CD4-positive, alpha-beta memory T cell (primary cell): ENCODE measurements at regions not wholly inside any gene's neighbourhood (a gene's known extent, or its start where the extent isn't known, plus 50 kb on each side); places are given as distances from the start of the nearest gene placed in this dataset.
A peak's percentile ranks its signal among the peaks of the same experiment; 100 is the strongest.
"Not testable (repeated sequence)": the region's sequence is repeated elsewhere in the genome, so short reads cannot be mapped to it uniquely, and the experiment has no call there.

Experiments used
- CTCF ChIA-PET: fragments of 350-600 bp; sonication (Branson Sonifier 250); formaldehyde crosslinking; loops from one replicate; lab custom pipeline; 2021; ENCODE audit warnings: inconsistent platforms; ENCODE audit not compliant: partially characterized antibody; lab: Charles Lee
- POLR2A ChIA-PET: fragments of 350-600 bp; sonication (Branson Sonifier 250); formaldehyde crosslinking; loops from one replicate; lab custom pipeline; 2021; ENCODE audit not compliant: partially characterized antibody; lab: Charles Lee
- DNase-seq, 5 donors: peaks; one replicate each; pipeline versions ENCODE4 v3.0.0 to v3.0.0-alpha.2; 2020 to 2022; ENCODE audit warnings: mixed read lengths in 1 of 5
- H3K27ac ChIP-seq: one replicate; pipeline ENCODE4 v1.7.0; 2013; ENCODE audit warnings: low read depth, low read length
- H3K27me3 ChIP-seq: 2 replicates; pipeline ENCODE4 v1.7.0; 2013; ENCODE audit warnings: mild to moderate bottlenecking, low read length, moderate library complexity; ENCODE audit not compliant: insufficient read depth
- H3K36me3 ChIP-seq: 2 replicates; pipeline ENCODE4 v1.7.0; 2013; ENCODE audit warnings: mild to moderate bottlenecking, low read length, moderate library complexity; ENCODE audit not compliant: insufficient read depth
- H3K4me1 ChIP-seq: 2 replicates; pipeline ENCODE4 v1.7.0; 2013; ENCODE audit warnings: mild to moderate bottlenecking, low read length, moderate library complexity; ENCODE audit not compliant: insufficient read depth
- H3K4me3 ChIP-seq, 2 donors: one replicate each; pipeline ENCODE4 v1.7.0; 2013; ENCODE audit warnings: low read length in 2 of 2, mild to moderate bottlenecking in 1 of 2
- H3K9me3 ChIP-seq, 2 donors: one replicate each; pipeline ENCODE4 v1.7.0; 2013; ENCODE audit warnings: low read length in 2 of 2, control low read depth in 1 of 2; ENCODE audit not compliant: control insufficient read depth in 1 of 2
- H3K27ac Mint-ChIP-seq, 7 donors: one replicate each; pipeline ENCODE4 v1.8.0; 2020 to 2021; ENCODE audit warnings: mixed read lengths in 7 of 7, mild to moderate bottlenecking in 6 of 7, inconsistent platforms in 3 of 7, moderate library complexity in 3 of 7
- H3K27me3 Mint-ChIP-seq, 2 donors: one replicate each; pipeline ENCODE4 v1.8.0; 2020 to 2021; ENCODE audit warnings: mixed read lengths in 2 of 2
- H3K36me3 Mint-ChIP-seq, 2 donors: one replicate each; pipeline ENCODE4 v1.8.0; 2020 to 2021; ENCODE audit warnings: mixed read lengths in 2 of 2, inconsistent platforms in 1 of 2, mild to moderate bottlenecking in 1 of 2
- H3K4me1 Mint-ChIP-seq, 4 donors: one replicate each; pipeline ENCODE4 v1.8.0; 2020 to 2021; ENCODE audit warnings: mixed read lengths in 4 of 4, mild to moderate bottlenecking in 1 of 4
- H3K4me3 Mint-ChIP-seq, 8 donors: one replicate each; pipeline ENCODE4 v1.8.0; 2020 to 2021; ENCODE audit warnings: mixed read lengths in 8 of 8, mild to moderate bottlenecking in 7 of 8, moderate library complexity in 6 of 8, inconsistent platforms in 3 of 8
- H3K9me3 Mint-ChIP-seq, 8 donors: one replicate each; pipeline ENCODE4 v1.8.0; 2020 to 2021; ENCODE audit warnings: mixed read lengths in 8 of 8, mild to moderate bottlenecking in 5 of 8, inconsistent platforms in 3 of 8, moderate library complexity in 1 of 8
- intact Hi-C: fragments of 100-400 bp; cut with micrococcal nuclease; formaldehyde crosslinking; loops from one replicate; pipeline ENCODE4 v1.15.1; 2023

GRCh38 chr5:36494841-36495601 lies 111.4 kb upstream of the SLC1A3 start:
- Mint-ChIP-seq H3K27ac (no peak overlapping the region), H3K27me3 (peaks cover 5 to 9% of the 10 kb centered on the region in 2 donors), H3K4me3 (no peak overlapping the region), H3K4me1 (no peaks in the 10 kb centered on the region), H3K9me3 (no peaks in the 10 kb centered on the region), H3K36me3 (no peaks in the 10 kb centered on the region)
- POLR2A ChIA-PET, result no interaction called here
- Histone ChIP-seq H3K4me1 (no peaks in the 10 kb centered on the region), H3K27me3 (no peaks in the 10 kb centered on the region), H3K4me3 (no peak overlapping the region), H3K36me3 (no peaks in the 10 kb centered on the region), H3K9me3 (no peaks in the 10 kb centered on the region), H3K27ac (no peak overlapping the region)
- DNase-seq, result no peak
- intact Hi-C loops, result no loop called here
- CTCF ChIA-PET, result interaction anchor here (1.1 to 1.4 kb wide), 2 partner anchors 10 kb away, joined by 4 read pairs; no protein-coding TSS in a partner anchor

GRCh38 chr5:36495611-36496010 lies 110.8 kb upstream of the SLC1A3 start:
- H3K27ac ChIP-seq, result no peak overlapping the region
- Mint-ChIP-seq H3K27me3 (peaks cover 5 to 9% of the 10 kb centered on the region in 2 donors), H3K27ac (no peak overlapping the region), H3K4me1 (no peaks in the 10 kb centered on the region), H3K36me3 (no peaks in the 10 kb centered on the region), H3K9me3 (no peaks in the 10 kb centered on the region), H3K4me3 (no peak overlapping the region)
- CTCF ChIA-PET, result interaction anchor here (1.4 kb wide), 1 partner anchor 9 kb away, joined by 4 read pairs; no protein-coding TSS in a partner anchor
- no peaks in the 10 kb centered on the region for H3K9me3 ChIP-seq
- no peaks in the 10 kb centered on the region for H3K4me1 ChIP-seq
- H3K36me3 ChIP-seq, result no peaks in the 10 kb centered on the region
- intact Hi-C loops, result no loop called here
- H3K27me3 ChIP-seq, result no peaks in the 10 kb centered on the region
- POLR2A ChIA-PET, result no interaction called here
- H3K4me3 ChIP-seq, result no peak overlapping the region
- no peak for DNase-seq

GRCh38 chr5:36496471-36496870 lies 109.9 kb upstream of the SLC1A3 start:
- DNase-seq, result no peak
- no peaks in the 10 kb centered on the region for H3K36me3 ChIP-seq
- ChIA-PET CTCF (interaction anchor here (0.8 to 1.4 kb wide), 2 partner anchors 9 to 11 kb away, joined by 3 to 4 read pairs; no protein-coding TSS in a partner anchor), POLR2A (interaction anchor here (1.3 kb wide), 1 partner anchor 9 kb away, joined by 3 read pairs; no protein-coding TSS in a partner anchor)
- peaks cover 5 to 9% of the 10 kb centered on the region in 2 donors for H3K27me3 Mint-ChIP-seq
- no peaks in the 10 kb centered on the region for H3K4me1 ChIP-seq
- no peaks in the 10 kb centered on the region for H3K27me3 ChIP-seq
- no peaks in the 10 kb centered on the region for H3K9me3 Mint-ChIP-seq
- no peak overlapping the region for H3K4me3 Mint-ChIP-seq
- no peak overlapping the region for H3K4me3 ChIP-seq
- intact Hi-C loops, result no loop called here
- no peak overlapping the region for H3K27ac ChIP-seq
- no peaks in the 10 kb centered on the region for H3K36me3 Mint-ChIP-seq
- no peaks in the 10 kb centered on the region for H3K4me1 Mint-ChIP-seq
- H3K27ac Mint-ChIP-seq, result no peak overlapping the region
- no peaks in the 10 kb centered on the region for H3K9me3 ChIP-seq

- Mint-ChIP-seq H3K27ac (no peak overlapping the region), H3K27me3 (peaks cover 2 to 4% of the 10 kb centered on the region in 2 donors), H3K36me3 (no peaks in the 10 kb centered on the region), H3K4me1 (no peaks in the 10 kb centered on the region), H3K4me3 (no peak overlapping the region), H3K9me3 (no peaks in the 10 kb centered on the region)
- Histone ChIP-seq H3K4me3 (no peak overlapping the region), H3K27me3 (no peaks in the 10 kb centered on the region), H3K27ac (no peak overlapping the region), H3K9me3 (no peaks in the 10 kb centered on the region), H3K36me3 (no peaks in the 10 kb centered on the region), H3K4me1 (no peaks in the 10 kb centered on the region)
- ChIA-PET POLR2A (no interaction called here), CTCF (interaction anchor here (0.6 to 1.0 kb wide), 3 partner anchors 11 to 423 kb away, joined by 3 read pairs; no protein-coding TSS in a partner anchor)
- DNase-seq, result no peak
- intact Hi-C loops, result no loop called here
Measured at GRCh38 chr5:36502608-36503007, 103.8 kb upstream of the SLC1A3 start.

- peaks cover 5 to 7% of the 10 kb centered on the region in 2 donors for H3K27me3 Mint-ChIP-seq
- Histone ChIP-seq H3K27ac (no peak overlapping the region), H3K36me3 (no peaks in the 10 kb centered on the region), H3K27me3 (no peaks in the 10 kb centered on the region), H3K4me3 (no peak overlapping the region), H3K9me3 (no peaks in the 10 kb centered on the region), H3K4me1 (no peaks in the 10 kb centered on the region)
- H3K4me3 Mint-ChIP-seq, result no peak overlapping the region
- no peaks in the 10 kb centered on the region for H3K36me3 Mint-ChIP-seq
- no peak overlapping the region for H3K27ac Mint-ChIP-seq
- ChIA-PET CTCF (interaction anchor here (0.8 to 6.4 kb wide), 10 partner anchors 9 to 426 kb away, joined by 3 to 53 read pairs (median 4); partner anchors contain the start of gene NADK2), POLR2A (interaction anchor here (1.5 kb wide), 1 partner anchor 8 kb away, joined by 3 read pairs; no protein-coding TSS in a partner anchor)
- no peaks in the 10 kb centered on the region for H3K9me3 Mint-ChIP-seq
- no peaks in the 10 kb centered on the region for H3K4me1 Mint-ChIP-seq
- intact Hi-C loops, result no loop called here
- no peak for DNase-seq
Measured at GRCh38 chr5:36505021-36505420, 101.4 kb upstream of the SLC1A3 start.

GRCh38 chr5:36507332-36507952 lies 99.0 kb upstream of the SLC1A3 start:
- Mint-ChIP-seq H3K9me3 (no peaks in the 10 kb centered on the region), H3K27me3 (peaks cover 7 to 10% of the 10 kb centered on the region in 2 donors), H3K27ac (no peak overlapping the region), H3K4me3 (no peak overlapping the region), H3K36me3 (no peaks in the 10 kb centered on the region), H3K4me1 (no peaks in the 10 kb centered on the region)
- Histone ChIP-seq H3K4me1 (no peaks in the 10 kb centered on the region), H3K36me3 (no peaks in the 10 kb centered on the region), H3K4me3 (no peak overlapping the region), H3K27me3 (no peaks in the 10 kb centered on the region), H3K9me3 (no peaks in the 10 kb centered on the region), H3K27ac (no peak overlapping the region)
- POLR2A ChIA-PET, result no interaction called here
- CTCF ChIA-PET, result interaction anchor here (0.8 to 6.4 kb wide), 10 partner anchors 8 to 428 kb away, joined by 3 to 53 read pairs (median 4); partner anchors contain the start of gene NADK2
- DNase-seq, result peak; percentile 42 to 56 (median 50)
- intact Hi-C loops, result loop anchor here (1.0 kb wide), 3 partner anchors 92 to 265 kb away; no protein-coding TSS in a partner anchor

- H3K27ac Mint-ChIP-seq, H3K4me1 ChIP-seq, H3K27me3 ChIP-seq, H3K4me3 Mint-ChIP-seq, DNase-seq, intact Hi-C loops, H3K4me1 Mint-ChIP-seq, H3K36me3 ChIP-seq, H3K9me3 Mint-ChIP-seq, H3K36me3 Mint-ChIP-seq, POLR2A ChIA-PET, H3K4me3 ChIP-seq, H3K27ac ChIP-seq, H3K9me3 ChIP-seq: not testable (repeated sequence)
- H3K27me3 Mint-ChIP-seq, result peaks cover 7 to 16% of the 10 kb centered on the region in 2 donors
- CTCF ChIA-PET, result interaction anchor here (0.8 to 6.4 kb wide), 7 partner anchors 9 to 431 kb away, joined by 3 to 53 read pairs (median 4); partner anchors contain the start of gene NADK2
Measured at GRCh38 chr5:36508331-36508730, 98.1 kb upstream of the SLC1A3 start.
